COLO668 (cell line): ENCODE measurements at regions not wholly inside any gene's neighbourhood (a gene's known extent, or its start where the extent isn't known, plus 50 kb on each side); places are given as distances from the start of the nearest gene placed in this dataset.
A peak's percentile ranks its signal among the peaks of the same experiment; 100 is the strongest.
"Not testable (repeated sequence)": the region's sequence is repeated elsewhere in the genome, so short reads cannot be mapped to it uniquely, and the experiment has no call there.

ENCODE experiments used
- DNase-seq: peaks from one replicate; lab custom pipeline; 2025; ENCODE audit not compliant: unreplicated experiment; lab: John Stamatoyannopoulos, UW

DNA sequence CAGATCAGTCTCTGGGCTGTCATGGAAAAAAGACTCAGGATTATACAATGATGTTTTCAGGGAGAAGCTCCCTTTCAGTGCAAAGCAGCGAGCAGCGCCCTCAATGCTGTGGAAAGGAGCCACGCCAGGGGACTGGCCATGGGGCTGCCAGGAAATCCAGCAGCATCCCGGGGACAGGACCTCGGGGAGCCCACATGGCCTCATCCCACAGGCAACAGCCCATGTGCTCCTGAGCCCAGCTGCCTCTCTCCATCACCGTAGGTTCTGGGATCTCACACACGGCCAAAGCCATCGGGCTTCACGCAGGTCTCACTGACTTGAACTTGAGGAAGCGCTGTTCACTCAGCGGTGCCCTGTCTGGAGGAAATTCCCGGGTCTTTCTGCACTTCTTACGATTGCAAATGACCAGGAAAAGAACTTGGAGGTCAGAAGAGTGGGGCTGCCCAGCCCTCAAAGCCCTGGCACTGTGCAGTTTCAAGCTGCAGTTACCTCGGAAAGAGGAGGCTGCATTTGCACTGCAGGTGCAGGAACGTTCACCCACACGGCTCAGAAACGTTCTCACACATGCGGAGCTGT is 125.9 kb upstream of the THBS2 start:
- DNase-seq = no peak

DNA sequence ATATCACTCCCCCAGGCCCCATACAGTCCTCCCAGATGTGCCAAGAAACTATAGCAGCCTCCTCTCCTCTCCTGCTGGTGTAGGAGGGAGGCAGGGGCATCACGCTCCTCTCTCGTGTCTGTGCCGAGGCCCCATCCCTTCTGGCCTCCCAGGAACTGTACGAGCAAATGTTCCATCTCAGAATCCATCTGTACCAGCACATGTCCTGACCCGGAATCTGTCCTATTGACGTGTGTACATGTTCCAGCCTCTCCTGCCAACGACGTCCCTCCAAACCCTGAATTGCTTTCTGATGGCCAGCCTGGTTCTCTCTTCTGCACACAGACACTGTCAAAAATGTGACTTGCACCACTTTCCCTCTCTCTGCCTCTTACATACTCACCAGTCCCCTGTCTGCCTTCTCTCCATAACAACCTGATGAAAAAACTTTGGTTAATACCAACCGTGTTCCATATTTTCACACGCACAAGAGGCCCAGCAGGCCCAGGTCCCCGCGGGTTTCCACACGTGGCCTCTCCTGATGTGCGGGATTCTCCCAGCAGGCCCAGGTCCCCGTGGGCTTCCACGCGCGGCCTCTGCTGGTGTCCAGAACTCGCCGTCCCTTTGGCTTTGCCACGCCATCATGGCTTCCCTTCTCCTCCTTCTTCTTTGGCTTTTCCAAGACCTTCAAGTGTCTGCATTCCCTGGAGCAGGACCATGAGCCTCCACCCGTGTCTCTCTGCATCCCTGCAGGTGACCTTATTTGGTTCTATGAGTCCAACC is 125.2 kb upstream of the THBS2 start:
- no peak for DNase-seq

DNA sequence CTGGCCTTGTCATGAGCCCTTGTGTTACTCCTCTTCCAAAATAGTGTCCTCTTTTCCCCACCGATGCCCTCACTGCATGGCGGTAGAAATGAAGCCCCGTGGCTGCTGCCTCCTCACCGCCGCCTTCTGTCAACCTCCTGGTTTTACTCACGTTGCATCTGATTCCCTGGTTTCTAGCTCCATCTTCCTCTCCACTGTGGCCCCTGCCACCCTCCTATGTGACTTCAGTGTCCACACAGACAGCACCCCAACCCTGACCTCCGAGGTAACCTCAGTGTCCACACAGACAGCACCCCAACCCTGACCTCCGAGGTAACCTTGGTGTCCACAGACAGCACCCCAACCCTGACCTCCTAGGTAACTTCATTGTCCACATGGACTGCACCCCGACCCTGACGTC is 122.8 kb upstream of the THBS2 start:
- DNase-seq = no peak

DNA sequence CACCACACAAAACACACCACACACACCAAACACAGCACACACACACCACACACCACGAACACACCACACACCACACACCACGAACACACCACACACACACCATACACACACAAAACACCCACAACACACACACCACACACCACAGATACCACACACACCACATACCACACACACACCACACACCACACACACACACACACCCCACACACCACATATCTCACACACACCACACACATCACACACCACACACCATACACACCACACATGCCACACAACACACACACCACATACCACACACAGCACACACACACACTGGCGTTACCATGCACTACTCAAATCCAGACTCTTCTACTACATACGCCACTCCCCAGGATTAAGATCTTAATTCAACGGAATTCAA is 118.9 kb upstream of the THBS2 start:
- DNase-seq = no peak

DNA sequence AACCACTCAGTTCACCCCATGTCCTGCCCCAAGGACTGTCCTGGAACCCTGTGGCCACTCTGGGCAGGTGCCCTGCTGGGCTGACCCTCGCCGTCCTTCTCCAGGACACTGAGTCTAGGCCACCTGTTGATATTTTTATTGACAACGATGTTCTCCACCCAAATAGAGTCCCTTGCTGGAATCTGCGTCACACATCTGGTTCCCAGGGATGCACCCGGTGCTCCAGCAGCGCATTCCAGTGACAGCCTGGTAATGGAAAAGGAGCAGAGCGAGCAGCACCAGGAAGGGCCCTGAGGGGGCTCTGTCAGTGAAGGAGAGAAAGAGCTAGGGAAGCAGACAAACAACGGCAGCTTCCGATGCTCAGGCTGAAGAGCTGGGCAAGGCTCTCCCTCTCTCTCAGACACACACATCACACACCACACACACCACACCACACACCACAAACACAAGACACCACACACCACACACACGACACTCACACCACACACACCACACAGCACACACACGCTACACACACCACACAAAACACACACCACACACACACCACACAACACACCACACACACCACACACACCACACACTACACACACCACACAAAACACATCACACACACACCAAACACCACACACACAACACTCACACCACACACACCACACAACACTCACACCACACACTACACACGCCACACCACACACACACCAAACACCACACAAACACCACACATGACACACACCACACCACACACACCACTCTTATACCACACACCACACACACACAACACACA is 117.9 kb upstream of the THBS2 start:
- DNase-seq = peak; percentile 2

DNA sequence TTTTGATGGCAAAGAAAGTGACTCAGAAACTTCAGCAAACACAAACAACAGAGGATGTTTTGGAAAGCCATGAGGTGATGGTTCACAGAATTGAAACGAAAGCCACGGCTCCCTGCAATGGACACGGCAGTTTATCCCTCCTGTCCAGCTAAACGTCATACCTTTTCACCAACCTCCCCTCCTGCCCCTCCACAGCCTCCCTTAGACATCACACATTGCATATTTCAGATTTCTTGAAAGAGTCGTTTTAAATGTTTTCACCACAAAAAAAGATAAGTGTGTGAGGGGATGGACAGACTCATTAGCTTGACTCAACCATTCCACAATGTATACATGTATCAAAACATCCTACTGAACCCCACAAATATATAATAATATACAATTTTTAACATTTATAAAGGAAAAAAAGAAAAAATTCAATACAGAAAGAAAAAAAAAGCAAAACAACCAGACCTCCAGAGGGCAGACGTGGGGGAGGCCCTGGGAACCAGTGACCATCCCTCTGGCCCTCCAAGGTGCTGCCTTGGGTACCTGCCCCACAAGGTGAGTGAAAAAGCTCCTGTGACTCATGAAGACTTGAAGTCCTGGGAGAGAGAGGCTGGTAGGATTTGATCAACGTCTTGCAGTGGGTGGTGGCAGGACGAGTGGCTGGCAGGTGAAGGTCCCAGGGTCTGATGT is 117.2 kb upstream of the THBS2 start:
- DNase-seq = no peak

DNA sequence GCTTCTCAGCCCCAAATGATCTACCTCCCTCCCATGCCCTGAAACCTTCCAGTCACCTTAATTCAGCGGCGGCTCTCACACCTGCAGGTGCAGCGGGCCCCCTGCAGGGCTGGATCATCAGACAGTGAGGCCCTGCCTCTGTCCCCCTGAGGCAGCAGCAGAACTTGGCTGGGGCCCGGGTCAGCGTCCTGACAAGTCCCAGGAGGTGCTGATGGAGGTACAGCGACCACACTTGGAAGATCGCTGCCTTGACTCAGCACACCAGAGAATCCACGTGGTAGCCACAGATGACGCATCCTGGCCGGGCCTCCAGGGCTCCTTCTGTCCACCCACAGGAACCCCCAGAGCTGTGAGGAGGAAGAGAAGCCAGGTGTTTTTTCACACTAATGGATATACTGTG is 116.4 kb upstream of the THBS2 start:
- peak; percentile 22 for DNase-seq

DNA sequence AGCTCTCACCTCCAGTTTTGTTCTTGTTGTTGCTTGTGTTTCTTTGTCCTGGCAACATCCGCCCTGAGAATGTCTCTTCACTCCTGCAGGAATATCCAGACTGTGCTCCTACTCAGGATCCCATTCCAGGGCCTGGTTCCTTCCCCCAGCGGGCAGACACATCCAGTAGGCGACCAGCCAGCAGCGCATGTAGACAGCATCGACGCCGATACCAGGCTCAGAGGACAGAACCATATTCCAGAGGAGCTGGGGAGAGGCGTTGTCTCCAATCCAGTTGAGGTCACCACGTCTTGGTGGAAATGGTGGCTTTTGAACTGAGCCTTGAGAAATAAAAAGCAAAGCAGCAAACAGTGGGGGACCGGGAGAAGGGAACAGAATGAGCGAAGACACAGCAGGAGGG is 114.6 kb upstream of the THBS2 start:
- no peak for DNase-seq

DNA sequence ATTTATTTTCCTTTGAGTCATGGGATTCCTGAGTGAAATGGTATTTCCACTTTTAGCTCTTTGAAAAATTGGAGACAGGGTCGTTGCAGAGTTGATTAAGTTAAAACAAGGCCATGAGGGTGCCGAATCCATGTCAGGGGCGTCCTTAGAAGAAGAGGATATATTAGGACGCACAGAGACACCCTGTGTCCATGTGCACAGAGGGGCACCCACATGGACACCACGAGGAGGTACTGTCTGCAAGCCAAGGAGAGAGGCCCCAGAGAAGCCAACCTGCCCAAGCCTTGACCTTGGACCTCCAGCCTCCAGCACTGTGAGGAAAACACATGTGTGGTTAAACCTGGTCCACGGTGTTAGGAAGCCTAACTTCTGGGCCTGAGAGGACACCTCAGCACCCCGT is 113.9 kb upstream of the THBS2 start:
- DNase-seq = no peak

DNA sequence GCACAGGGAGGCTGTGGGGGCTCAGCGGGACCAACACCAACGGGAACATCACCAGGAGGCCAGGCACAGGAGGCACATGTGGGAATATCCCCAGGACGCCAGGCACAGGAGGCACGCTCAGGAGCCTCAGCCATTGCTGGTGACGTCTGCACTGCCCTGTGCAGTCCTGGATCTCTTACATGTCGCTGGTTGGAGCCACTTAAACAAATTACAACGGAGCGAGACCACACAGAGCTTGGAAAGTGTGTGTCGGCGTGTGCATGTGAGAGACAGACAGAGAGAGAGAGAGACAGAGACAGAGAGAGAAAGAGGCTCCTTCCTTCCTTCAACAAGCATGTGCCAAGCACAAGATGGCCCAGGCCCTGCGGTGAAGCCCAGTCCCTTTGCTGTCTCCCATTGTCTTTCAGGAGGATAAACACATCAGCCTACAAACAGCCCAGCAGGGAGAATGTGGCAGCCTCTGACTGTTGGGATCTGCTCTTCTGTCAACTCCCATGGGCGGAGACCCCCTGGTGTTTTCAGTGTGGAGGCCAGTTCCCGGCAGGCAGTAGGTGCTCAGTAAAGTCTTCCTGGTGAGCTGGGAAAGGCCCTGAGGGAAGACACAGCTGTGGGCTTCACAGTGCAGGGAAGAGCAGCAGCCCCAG is 112.7 kb upstream of the THBS2 start:
- no peak for DNase-seq

DNA sequence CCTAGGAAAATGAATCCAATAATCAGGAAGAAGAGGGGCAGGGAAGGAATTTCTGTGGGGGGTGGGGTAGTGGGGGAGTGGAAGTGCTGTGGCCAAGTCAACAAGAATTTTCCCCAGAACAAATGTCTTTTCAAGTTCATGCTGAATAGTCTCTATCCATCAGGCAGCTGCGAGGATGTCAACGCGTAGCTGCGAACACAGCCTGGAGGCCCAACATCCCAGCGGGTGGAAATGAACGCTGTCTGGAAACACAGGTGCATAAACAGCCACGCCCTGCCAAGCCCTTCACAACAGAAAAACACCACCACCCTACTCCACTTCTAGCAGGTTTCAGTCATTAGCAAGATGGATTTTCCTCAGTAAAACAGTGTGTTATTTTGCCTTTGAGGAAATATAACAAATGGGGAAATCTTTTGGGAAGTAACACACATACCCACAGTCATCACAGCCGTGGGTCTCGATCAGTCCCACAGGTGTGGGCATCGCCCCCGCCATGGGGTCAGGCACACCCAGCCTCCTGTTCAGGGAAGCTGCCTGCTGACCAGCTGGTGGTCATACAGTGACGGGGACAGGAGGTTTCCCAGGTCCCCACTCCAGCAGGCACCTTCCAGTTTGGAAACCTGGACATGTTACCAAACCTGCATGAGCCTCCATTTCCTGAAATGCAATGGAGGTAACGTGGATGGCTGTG is 112.1 kb upstream of the THBS2 start:
- peak; percentile 68 for DNase-seq

DNA sequence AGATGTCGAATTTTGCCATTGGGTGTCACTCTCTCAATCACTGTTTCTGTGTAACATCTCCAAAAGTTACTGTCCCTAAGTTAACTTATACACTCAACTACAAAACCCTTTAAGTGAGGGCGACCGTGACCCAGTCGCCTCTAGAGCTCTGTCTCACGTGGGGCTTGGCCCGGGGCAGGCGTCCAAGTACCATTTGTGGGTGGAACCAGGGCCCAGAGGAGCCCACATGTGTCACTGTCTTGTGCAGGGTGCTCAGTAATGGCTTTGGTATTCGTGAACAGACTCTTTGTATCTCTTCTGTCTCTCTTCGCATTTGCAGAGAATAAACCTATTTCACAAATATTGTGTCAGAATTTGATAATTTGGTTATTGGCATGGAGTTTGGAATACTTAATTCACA is 109.9 kb upstream of the THBS2 start:
- DNase-seq = no peak

DNA sequence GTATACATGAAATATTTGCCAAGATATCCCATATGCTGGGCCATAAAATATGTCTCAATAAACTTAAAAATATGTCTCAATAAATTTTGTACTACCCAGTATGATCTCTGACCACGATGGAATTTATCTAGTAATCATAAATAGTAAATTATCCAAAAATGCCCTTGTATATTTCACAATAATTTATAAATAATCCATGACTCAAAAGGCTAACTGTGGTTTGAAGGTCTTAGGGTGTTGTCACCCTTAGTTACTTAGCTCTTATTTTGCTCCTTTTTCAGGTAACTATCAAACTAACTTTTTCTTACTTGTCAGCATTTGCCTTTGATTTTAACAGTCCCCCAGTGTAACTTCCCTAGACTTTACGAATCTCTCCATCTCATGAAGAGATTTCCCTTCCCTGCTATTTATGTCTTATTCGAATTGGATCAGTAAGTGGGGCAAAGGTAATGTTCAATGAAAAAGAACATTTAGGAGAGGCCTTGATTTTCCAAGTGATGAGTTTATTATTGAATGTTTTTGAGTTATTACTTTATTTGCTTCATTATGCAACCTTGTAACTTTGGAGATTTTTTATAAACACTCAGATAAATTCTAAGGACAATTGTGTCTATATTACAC is 109.0 kb upstream of the THBS2 start:
- DNase-seq = no peak

DNA sequence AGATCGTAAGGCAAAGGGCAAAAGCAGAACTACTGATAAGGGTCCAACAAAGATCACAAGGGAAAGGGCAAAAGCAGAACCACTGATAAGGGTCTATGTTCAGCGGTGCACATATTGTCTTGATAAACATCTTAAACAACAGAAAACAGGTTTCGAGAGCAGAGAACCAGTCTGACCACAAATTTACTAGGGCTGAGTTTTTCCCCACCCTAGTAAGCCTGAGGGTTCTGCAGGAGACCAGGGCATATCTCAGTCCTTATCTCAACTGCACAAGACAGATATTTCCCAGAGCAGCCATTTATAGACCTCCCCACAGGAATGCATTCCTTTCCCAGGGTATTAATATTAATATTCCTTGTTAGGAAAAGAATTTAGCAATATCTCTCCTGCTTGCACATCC is 101.4 kb upstream of the THBS2 start:
- not testable (repeated sequence) for DNase-seq

DNA sequence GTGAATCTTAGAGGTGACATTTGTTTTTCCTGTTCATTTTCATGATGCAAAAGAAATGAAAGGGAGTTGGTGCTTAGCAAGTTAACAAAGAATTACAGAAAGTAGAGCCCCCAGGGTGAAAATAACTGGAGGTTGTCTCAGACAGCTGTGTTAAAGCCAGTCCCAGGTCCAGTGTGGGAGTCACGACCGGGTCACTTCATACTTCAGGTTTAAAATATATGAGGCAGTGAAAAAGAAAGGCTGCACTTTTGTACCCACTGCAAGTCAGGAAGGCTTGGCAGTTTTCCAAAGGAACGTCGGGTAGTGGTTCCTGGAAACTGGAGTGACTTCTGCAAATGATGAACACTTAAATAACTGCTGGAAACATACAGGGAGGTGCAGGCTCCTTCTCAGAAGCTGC is 91.5 kb upstream of the THBS2 start:
- no peak for DNase-seq

DNA sequence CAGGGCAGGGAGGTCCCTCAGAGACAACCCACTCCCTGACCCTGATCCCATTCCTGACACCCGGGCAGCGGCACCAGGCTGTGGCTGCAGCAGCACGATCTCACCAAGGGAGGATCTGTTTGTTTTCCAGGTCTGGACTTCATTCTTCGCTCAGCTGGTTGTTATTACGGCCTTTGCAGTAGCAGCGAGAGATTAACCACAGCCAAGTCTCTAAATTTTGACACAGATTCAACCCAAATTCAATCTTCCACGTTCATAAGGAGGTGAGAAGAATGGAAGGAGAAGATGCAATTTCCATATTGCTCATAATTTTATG is 91.1 kb upstream of the THBS2 start:
- no peak for DNase-seq

DNA sequence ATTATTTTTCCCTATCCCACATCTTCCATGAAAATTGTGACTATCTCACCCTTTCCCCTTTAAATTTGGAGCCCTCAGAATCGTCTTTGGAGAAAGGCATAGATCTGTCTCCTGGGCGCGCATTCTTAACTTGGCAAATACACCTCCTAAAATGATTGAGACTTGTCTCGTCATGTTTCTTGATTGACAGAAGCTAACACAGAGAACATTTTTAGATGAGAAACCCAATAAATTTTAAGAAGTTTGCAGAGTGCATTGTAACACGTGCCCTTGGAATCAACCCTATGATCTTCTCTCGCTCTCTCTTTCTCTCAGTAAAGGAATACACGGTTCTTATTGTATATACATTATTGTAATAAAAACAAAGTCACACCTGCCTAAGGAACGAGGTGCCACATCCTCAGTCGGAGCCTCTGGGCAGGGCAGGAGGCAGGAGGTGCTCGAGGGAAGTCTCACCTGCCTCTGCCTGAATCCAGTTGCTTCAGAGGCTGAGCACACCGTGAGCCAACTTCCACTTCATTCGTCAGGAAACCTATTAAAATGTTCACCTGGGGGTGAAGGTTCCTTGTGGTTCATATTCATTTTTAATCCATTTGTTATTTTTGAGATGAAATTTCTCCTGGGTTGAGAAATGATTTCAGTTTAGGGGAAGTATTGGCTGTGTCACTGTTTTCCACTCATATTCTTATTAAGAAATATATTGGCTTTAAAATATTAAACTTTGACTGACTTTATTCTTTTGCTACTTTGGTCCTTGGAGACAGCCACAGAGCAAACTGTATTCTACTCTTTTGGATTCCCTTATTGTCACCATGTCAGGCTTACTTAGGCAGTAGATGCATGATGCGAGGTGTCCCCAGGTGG is 90.5 kb upstream of the THBS2 start:
- DNase-seq = no peak

DNA sequence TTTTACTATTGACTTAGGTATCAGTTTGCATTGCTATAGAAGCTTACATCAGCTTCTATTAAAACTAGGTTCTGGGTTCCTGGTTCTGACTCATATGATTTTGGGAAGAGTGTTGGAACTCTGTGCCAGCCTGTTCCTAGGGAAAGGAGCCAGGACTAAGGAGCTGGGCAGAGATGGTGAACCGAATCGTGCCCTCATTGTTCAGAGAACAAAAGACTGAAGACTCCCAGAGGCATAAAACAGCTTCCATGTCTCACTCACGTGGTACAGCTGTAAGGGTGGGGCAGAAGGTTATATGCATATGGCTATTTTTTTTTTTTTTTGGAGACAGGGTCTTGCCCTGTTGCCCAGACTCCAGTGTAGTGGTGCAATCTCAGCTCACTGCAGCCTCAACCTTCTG is 89.1 kb upstream of the THBS2 start:
- DNase-seq = no peak

DNA sequence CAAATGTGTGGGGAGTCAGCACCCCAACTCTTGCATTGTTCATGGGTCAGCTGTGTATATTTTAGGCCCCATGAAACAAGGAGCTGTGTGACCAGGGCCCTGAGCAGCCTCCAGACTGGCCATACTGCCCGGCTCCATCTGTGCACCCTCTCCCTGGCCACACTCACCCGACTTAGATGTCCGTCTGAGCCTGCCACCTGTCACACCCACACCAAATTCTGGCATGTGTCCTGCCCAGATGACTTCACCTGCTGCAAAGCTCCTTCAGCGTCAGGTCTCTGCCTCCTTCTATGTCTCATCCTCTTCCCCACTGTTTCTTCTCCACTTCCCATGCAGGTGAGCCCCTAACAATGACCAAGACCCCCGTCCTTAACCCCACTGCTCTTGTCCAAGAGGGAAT is 88.1 kb upstream of the THBS2 start:
- DNase-seq = no peak
